ENCODE measurements at regions not wholly inside any gene's neighbourhood (a gene's known extent, or its start where the extent isn't known, plus 50 kb on each side); places are given as distances from the start of the nearest gene placed in this dataset.

GRCh38 chr5:54821445-54822323, 163.7 kb downstream of the ESM1 start:
- TF ChIP-seq CTCF (conservative IDR thresholded peaks at IDR 0.05; ENCODE audit: low read length) (no peak), EZH2phosphoT487 (IDR thresholded peaks at IDR 0.05; ENCODE audit: borderline replicate concordance) (no peak)

Measured in Loucy (cell line).